Gastroesophageal sphincter (tissue), 4 donors: ENCODE measurements at regions not wholly inside any gene's neighbourhood (a gene's known extent, or its start where the extent isn't known, plus 50 kb on each side); places are given as distances from the start of the nearest gene placed in this dataset.

Source experiments
- ATAC-seq: fragments of 150-250 bp; one replicate; pipeline ENCODE4 v1.9.1; 2016; ENCODE audit warnings: mild to moderate bottlenecking, moderate library complexity
- H3K27ac ChIP-seq, 4 donors: fragments of 200-600 bp; sonication (generic) in 3 of 4; 1 replicate in 3 of 4; 2 replicates in 1 of 4; pipeline ENCODE4 v1.5.1; 2016 to 2019
- H3K27me3 ChIP-seq: fragments of 200-600 bp; sonication (generic); one replicate; pipeline ENCODE4 v1.5.1; 2019
- H3K36me3 ChIP-seq, 2 donors: fragments of 200-600 bp; sonication (generic); one replicate each; pipeline ENCODE4 v1.5.1; 2019; ENCODE audit warnings: control low read depth in 1 of 2
- H3K4me1 ChIP-seq, 3 donors: fragments of 200-600 bp; sonication (generic); 1 replicate in 2 of 3; 2 replicates in 1 of 3; pipeline ENCODE4 v1.5.1; 2016 to 2019; ENCODE audit warnings: control low read depth in 2 of 3
- H3K4me3 ChIP-seq, 2 donors: fragments of 200-600 bp; sonication (generic); one replicate each; pipeline ENCODE4 v1.5.1; 2019; ENCODE audit warnings: mild to moderate bottlenecking in 1 of 2, moderate library complexity in 1 of 2
- H3K9me3 ChIP-seq, 3 donors: fragments of 200-600 bp; sonication (generic); one replicate each; pipeline ENCODE4 v1.5.1; 2017 to 2019; ENCODE audit warnings: control low read depth in 2 of 3
- EP300 ChIP-seq: sonication (generic); formaldehyde crosslinking; IDR thresholded peaks from one replicate; pipeline ENCODE4 v1.6.1; 2017; ENCODE audit warnings: antibody characterized with exemption, mild to moderate bottlenecking
- POLR2A ChIP-seq, 2 donors: fragments of 450-650 bp; IDR thresholded peaks; one replicate each; pipeline ENCODE4 v1.6.1; 2017; ENCODE audit warnings: antibody characterized with exemption in 2 of 2, mild to moderate bottlenecking in 2 of 2, moderate library complexity in 1 of 2
- POLR2AphosphoS5 ChIP-seq: sonication (generic); formaldehyde crosslinking; IDR thresholded peaks from one replicate; pipeline ENCODE4 v1.6.1; 2017; ENCODE audit warnings: antibody characterized with exemption
- WGBS, 2 donors: methylation state at CpG; one replicate each; pipeline ENCODE4 v1.1.5; 2018; ENCODE audit warnings: low coverage in 1 of 2; 5-methylcytosine and 5-hydroxymethylcytosine counted together
- TF ChIP-seq, protein P1 (sequence below), 4 experiments: fragments of 200-600 bp in 2 of 4; fragments of 450-650 bp in 2 of 4; sonication (generic) in 1 of 4; IDR thresholded peaks; one replicate each; pipeline ENCODE4 v1.5.1; 2017 to 2019; ENCODE audit warnings: antibody characterized with exemption in 4 of 4, mild to moderate bottlenecking in 2 of 4, moderate library complexity in 2 of 4

DNA sequence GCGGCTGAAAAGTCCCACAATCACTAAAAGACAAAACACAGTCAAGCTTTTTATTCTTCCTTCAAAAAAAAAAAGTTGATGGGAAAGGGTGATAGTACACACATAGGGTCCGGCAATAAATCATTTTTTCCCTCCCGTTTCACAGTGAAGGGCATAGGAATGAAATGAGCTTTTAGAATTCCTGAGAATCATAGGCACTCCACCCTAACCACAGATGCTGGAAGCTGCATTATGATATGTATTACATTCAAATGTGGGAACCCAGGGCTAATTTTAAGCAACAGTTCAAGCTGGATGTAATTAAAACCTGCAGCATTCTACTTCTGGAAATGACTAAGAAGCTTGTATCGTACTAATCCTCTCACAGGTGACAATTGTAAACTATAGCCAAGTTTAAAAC lies 75.7 kb upstream of the KCNJ15 start:
- Histone ChIP-seq H3K9me3 (peaks cover 0 to 13% (median 0%) of the 10 kb centered on the region in 3 donors), H3K27ac (no peak overlapping the region), H3K4me3 (no peak overlapping the region), H3K27me3 (peaks cover 4% of the 10 kb centered on the region), H3K4me1 (no peaks in the 10 kb centered on the region), H3K36me3 (no peaks in the 10 kb centered on the region)
- WGBS, 2 donors, result 58 to 70% methylated on average over 3 to 4 of the region's 4 CpGs
- no peak for ATAC-seq
- TF ChIP-seq POLR2AphosphoS5 (no peak), POLR2A (IDR thresholded peaks at IDR 0.05) (no peak), EP300 (no peak)
- TF ChIP-seq, protein P1, sequence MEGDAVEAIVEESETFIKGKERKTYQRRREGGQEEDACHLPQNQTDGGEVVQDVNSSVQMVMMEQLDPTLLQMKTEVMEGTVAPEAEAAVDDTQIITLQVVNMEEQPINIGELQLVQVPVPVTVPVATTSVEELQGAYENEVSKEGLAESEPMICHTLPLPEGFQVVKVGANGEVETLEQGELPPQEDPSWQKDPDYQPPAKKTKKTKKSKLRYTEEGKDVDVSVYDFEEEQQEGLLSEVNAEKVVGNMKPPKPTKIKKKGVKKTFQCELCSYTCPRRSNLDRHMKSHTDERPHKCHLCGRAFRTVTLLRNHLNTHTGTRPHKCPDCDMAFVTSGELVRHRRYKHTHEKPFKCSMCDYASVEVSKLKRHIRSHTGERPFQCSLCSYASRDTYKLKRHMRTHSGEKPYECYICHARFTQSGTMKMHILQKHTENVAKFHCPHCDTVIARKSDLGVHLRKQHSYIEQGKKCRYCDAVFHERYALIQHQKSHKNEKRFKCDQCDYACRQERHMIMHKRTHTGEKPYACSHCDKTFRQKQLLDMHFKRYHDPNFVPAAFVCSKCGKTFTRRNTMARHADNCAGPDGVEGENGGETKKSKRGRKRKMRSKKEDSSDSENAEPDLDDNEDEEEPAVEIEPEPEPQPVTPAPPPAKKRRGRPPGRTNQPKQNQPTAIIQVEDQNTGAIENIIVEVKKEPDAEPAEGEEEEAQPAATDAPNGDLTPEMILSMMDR (IDR thresholded peaks at IDR 0.05), result no peak

DNA sequence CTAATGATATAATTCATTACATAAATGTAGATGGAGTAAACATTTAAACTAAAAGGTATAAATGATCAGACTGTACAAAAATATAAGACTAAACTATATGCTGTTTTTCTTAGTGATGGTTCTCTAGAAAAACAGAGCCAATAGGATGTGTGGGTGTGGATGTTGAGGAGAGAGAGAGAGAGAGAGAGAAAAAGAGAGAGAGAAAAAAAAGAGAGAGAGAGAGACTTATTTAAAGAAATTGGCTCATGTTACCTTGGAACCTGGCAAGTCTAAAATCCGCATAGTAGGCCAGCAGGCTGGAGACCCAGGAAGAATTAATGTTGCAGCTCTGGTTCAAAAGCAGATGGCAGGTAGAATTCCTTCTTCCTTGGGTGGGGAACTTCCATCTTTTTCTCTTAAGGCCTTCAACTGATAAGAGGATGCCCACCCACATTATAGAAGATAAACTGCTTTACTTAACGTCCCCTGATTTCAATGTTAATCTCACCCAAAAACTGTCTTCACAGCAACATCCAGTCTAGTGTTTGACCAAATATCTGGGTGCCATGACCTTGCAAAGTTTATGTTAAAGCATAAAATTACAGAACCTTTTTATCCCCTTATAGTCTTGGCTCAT lies 74.3 kb upstream of the KCNJ15 start:
- 54 to 66% methylated on average over 1 to 2 of the region's 2 CpGs for WGBS, 2 donors
- Histone ChIP-seq H3K4me3 (no peak overlapping the region), H3K4me1 (no peaks in the 10 kb centered on the region), H3K27me3 (peaks cover 4% of the 10 kb centered on the region), H3K27ac (no peak overlapping the region), H3K9me3 (peaks cover 0 to 27% (median 0%) of the 10 kb centered on the region in 3 donors), H3K36me3 (no peaks in the 10 kb centered on the region)
- no peak for ATAC-seq
- TF ChIP-seq EP300, result no peak
- no peak for TF ChIP-seq POLR2A (IDR thresholded peaks at IDR 0.05)
- no peak for TF ChIP-seq POLR2AphosphoS5
- TF ChIP-seq, protein P1 (IDR thresholded peaks at IDR 0.05), result no peak

DNA sequence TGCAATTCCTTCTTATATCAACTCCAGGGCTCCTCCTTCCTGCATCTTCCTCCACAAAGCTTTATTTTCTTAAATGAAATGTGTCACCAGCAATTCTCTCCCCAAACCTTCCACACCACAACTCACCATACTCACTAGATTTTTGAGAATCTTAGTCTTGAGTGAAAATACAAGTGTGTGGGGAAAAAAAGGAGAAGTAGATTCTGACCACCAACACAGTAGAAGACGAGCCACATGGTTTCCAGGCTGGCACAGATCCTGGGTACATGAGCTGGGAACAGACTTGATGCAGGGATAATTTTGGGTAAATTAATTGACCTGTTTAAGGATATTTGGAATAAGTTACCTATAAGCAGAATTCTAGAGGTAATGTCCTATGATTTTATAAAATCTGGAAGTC lies 72.8 kb upstream of the KCNJ15 start:
- ATAC-seq, result no peak
- Histone ChIP-seq H3K9me3 (peaks cover 0 to 37% (median 0%) of the 10 kb centered on the region in 3 donors), H3K4me3 (no peak overlapping the region), H3K27me3 (peaks cover 4% of the 10 kb centered on the region), H3K4me1 (no peaks in the 10 kb centered on the region), H3K36me3 (no peaks in the 10 kb centered on the region), H3K27ac (no peak overlapping the region)
- TF ChIP-seq POLR2AphosphoS5, result no peak
- TF ChIP-seq, protein P1 (IDR thresholded peaks at IDR 0.05), result no peak
- no peak for TF ChIP-seq EP300
- no peak for TF ChIP-seq POLR2A (IDR thresholded peaks at IDR 0.05)
- WGBS, 2 donors, result 50 to 56% methylated on average over 1 of the region's 1 CpG

DNA sequence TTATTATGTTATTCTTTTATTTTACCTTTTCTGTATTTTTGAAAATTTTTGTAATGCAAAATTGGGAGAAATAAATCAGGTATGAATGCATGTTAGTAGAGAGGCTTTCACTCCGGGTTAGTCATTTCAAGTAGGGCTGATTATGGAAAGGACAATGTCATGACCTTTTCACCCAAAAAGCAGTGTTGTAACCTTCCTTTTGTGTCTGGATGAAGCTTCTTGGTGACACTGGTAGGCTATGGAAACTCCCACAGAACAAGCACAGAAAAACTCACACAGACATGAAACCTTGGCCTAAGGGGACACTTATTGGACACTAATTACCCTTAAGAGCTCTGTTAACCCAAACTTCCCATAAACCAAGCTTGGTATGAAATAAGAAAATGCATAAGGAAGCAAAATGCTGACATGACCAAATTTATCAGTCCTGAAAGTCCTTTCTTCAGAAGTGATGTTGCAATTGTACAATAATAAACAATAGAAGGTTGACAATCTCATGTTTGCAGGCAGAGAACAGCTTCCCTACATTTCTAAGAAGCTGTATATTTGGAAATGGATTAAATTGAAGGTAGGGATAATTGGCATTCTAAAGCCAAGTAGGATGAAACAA lies 70.0 kb upstream of the KCNJ15 start:
- Histone ChIP-seq H3K36me3 (no peaks in the 10 kb centered on the region), H3K27ac (no peak overlapping the region), H3K27me3 (no peaks in the 10 kb centered on the region), H3K4me3 (no peak overlapping the region), H3K9me3 (peaks cover 0 to 37% (median 0%) of the 10 kb centered on the region in 3 donors), H3K4me1 (no peaks in the 10 kb centered on the region)
- TF ChIP-seq, protein P1 (IDR thresholded peaks at IDR 0.05), result no peak
- no peak for TF ChIP-seq POLR2A (IDR thresholded peaks at IDR 0.05)
- TF ChIP-seq POLR2AphosphoS5, result no peak
- no peak for TF ChIP-seq EP300
- ATAC-seq, result no peak
- WGBS, 2 donors, result 85 to 100% methylated on average over 1 of the region's 1 CpG

DNA sequence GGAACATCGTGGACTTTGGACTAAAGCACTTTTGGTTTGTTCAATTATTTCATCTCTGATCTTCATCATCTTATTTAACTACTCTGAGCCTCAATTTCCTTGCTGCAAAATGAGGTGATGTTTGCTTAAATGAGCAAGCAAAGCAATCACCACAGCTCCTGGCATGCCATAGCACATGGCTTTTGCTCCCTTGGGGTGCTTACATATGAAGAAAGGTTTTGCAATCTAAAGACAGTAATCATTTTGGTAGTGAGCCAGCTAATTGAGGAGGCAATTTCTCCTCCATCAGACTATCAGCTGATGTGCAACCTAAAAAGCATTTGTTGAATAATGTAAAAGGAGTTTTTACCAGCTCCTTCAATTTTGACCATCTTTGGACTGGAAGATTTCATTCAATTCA lies 68.8 kb upstream of the KCNJ15 start:
- H3K36me3 ChIP-seq, result no peaks in the 10 kb centered on the region
- H3K4me1 ChIP-seq, result no peaks in the 10 kb centered on the region
- no peak overlapping the region for H3K4me3 ChIP-seq
- no peak for ATAC-seq
- no peak overlapping the region for H3K27ac ChIP-seq
- WGBS, 2 donors, result 89 to 100% methylated on average over 1 of the region's 1 CpG
- H3K27me3 ChIP-seq, result no peaks in the 10 kb centered on the region
- TF ChIP-seq EP300 (no peak), POLR2A (IDR thresholded peaks at IDR 0.05) (no peak), POLR2AphosphoS5 (no peak)
- TF ChIP-seq, protein P1 (IDR thresholded peaks at IDR 0.05), result no peak
- peaks cover 0 to 43% (median 0%) of the 10 kb centered on the region in 3 donors for H3K9me3 ChIP-seq
